ENCODE measurements at regions not wholly inside any gene's neighbourhood (a gene's known extent, or its start where the extent isn't known, plus 50 kb on each side); places are given as distances from the start of the nearest gene placed in this dataset.
"Not testable (repeated sequence)": the region's sequence is repeated elsewhere in the genome, so short reads cannot be mapped to it uniquely, and the experiment has no call there.

GRCh38 chr9:89684218-89684617, 79.4 kb downstream of the GADD45G start:
- Histone ChIP-seq H3K4me3 (ENCODE audit: low read depth, low read length) (no peak overlapping the region), H3K27me3 (ENCODE audit: control insufficient read depth, insufficient read depth, low read length) (no peaks in the 10 kb centered on the region; the same call in 1 of the 2 replicates), H3K36me3 (ENCODE audit: control insufficient read depth, insufficient read depth, low read length) (no peaks in the 10 kb centered on the region), H3K27ac (ENCODE audit: low read depth, low read length) (no peak overlapping the region), H3K9me3 (ENCODE audit: control insufficient read depth, insufficient read depth, low read depth, low read length) (peaks cover 13% of the 10 kb centered on the region), H3K4me1 (ENCODE audit: control insufficient read depth, insufficient read depth, low read length) (peaks cover 30% of the 10 kb centered on the region), H3K9ac (ENCODE audit: low read length) (no peak overlapping the region)

DNA sequence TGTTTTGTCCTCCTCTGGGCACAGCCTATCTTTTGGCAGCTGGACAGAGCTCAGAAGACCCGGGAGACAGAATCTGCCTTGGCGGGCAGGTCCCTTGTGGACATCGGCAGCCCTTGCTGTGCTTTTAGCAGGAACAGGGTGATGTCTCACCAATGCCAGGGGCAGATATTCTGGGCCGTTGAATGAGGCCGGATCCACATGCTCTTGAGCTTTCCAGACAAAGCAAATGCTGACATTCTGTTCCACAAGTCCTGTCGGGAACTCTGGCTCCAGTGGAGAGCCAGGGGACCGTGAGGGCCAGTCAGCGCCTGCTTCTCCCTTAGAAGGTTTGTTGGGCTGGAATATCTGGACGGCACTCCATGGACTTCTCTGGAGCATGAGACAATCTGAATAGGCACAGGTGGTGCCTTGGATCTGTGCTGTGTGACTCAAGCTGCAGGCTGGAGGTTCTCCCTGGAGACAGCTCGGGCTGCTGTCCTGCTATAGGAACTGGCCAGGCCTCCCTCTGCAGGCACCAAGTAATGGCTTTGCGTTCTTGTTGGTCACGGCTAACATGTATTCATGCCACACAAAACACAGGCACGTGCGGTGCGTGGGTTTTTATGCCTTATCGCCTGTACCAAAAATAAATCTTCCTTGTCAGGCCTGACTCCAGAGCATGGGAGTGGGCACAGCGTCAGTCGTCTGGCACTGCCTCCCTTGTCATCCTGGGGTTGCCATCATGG, 80.3 kb downstream of the GADD45G start:
- Histone ChIP-seq H3K27ac (ENCODE audit: low read depth, low read length) (no peak overlapping the region), H3K4me3 (ENCODE audit: low read depth, low read length) (no peak overlapping the region), H3K27me3 (ENCODE audit: control insufficient read depth, insufficient read depth, low read length) (no peaks in the 10 kb centered on the region; the same call in 1 of the 2 replicates), H3K9me3 (ENCODE audit: control insufficient read depth, insufficient read depth, low read depth, low read length) (peaks cover 13% of the 10 kb centered on the region), H3K9ac (ENCODE audit: low read length) (no peak overlapping the region), H3K4me1 (ENCODE audit: control insufficient read depth, insufficient read depth, low read length) (peaks cover 23% of the 10 kb centered on the region), H3K36me3 (ENCODE audit: control insufficient read depth, insufficient read depth, low read length) (no peaks in the 10 kb centered on the region)

DNA sequence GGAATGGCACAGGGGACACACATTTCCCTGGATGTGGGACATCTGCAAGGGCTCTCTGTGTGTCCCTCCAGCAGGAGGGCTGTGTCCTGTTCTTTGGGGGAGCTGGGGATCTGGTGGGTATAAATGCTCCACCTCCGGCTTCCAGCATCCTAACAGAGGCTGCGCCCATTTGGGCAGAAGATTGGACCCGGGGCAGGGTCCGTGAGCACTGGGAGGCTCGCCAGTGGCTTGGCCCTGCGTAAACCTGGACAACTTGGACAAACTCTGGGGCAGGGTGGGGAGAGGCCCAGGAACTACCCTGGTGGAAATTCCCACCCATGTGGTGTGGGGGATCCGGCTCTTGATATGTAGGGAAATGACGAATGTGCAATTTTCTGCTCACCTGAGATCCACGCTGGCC, 80.9 kb downstream of the GADD45G start:
- H3K36me3 ChIP-seq (ENCODE audit: control insufficient read depth, insufficient read depth, low read length), result no peaks in the 10 kb centered on the region
- no peak overlapping the region for H3K27ac ChIP-seq (ENCODE audit: low read depth, low read length)
- no peaks in the 10 kb centered on the region; the same call in 1 of the 2 replicates for H3K27me3 ChIP-seq (ENCODE audit: control insufficient read depth, insufficient read depth, low read length)
- no peak overlapping the region for H3K9ac ChIP-seq (ENCODE audit: low read length)
- peaks cover 23% of the 10 kb centered on the region for H3K4me1 ChIP-seq (ENCODE audit: control insufficient read depth, insufficient read depth, low read length)
- peaks cover 8% of the 10 kb centered on the region for H3K9me3 ChIP-seq (ENCODE audit: control insufficient read depth, insufficient read depth, low read depth, low read length)
- no peak overlapping the region for H3K4me3 ChIP-seq (ENCODE audit: low read depth, low read length)

GRCh38 chr9:89686126-89686525, 81.3 kb downstream of the GADD45G start:
- Histone ChIP-seq H3K9me3 (ENCODE audit: control insufficient read depth, insufficient read depth, low read depth, low read length) (peaks cover 6% of the 10 kb centered on the region; the same call in 1 of the 2 replicates), H3K36me3 (ENCODE audit: control insufficient read depth, insufficient read depth, low read length) (no peaks in the 10 kb centered on the region), H3K27ac (ENCODE audit: low read depth, low read length) (no peak overlapping the region), H3K4me3 (ENCODE audit: low read depth, low read length) (no peak overlapping the region), H3K27me3 (ENCODE audit: control insufficient read depth, insufficient read depth, low read length) (no peaks in the 10 kb centered on the region; the same call in 1 of the 2 replicates), H3K9ac (ENCODE audit: low read length) (no peak overlapping the region), H3K4me1 (ENCODE audit: control insufficient read depth, insufficient read depth, low read length) (peaks cover 23% of the 10 kb centered on the region)

- Histone ChIP-seq H3K9ac (ENCODE audit: low read length) (no peak overlapping the region), H3K27ac (ENCODE audit: low read depth, low read length) (no peak overlapping the region), H3K36me3 (ENCODE audit: control insufficient read depth, insufficient read depth, low read length) (no peaks in the 10 kb centered on the region), H3K4me1 (ENCODE audit: control insufficient read depth, insufficient read depth, low read length) (peaks cover 23% of the 10 kb centered on the region), H3K27me3 (ENCODE audit: control insufficient read depth, insufficient read depth, low read length) (no peaks in the 10 kb centered on the region; the same call in 1 of the 2 replicates), H3K9me3 (ENCODE audit: control insufficient read depth, insufficient read depth, low read depth, low read length) (peaks cover 6% of the 10 kb centered on the region; the same call in 1 of the 2 replicates), H3K4me3 (ENCODE audit: low read depth, low read length) (no peak overlapping the region)
These were observed 81.8 kb downstream of the GADD45G start for GRCh38 chr9:89686621-89687020.

- Histone ChIP-seq H3K9me3 (ENCODE audit: control insufficient read depth, insufficient read depth, low read depth, low read length) (peaks cover 6% of the 10 kb centered on the region; the same call in 1 of the 2 replicates), H3K4me3 (ENCODE audit: low read depth, low read length) (no peak overlapping the region), H3K4me1 (ENCODE audit: control insufficient read depth, insufficient read depth, low read length) (peaks cover 27% of the 10 kb centered on the region), H3K27me3 (ENCODE audit: control insufficient read depth, insufficient read depth, low read length) (no peaks in the 10 kb centered on the region; the same call in 1 of the 2 replicates), H3K36me3 (ENCODE audit: control insufficient read depth, insufficient read depth, low read length) (no peaks in the 10 kb centered on the region), H3K9ac (ENCODE audit: low read length) (no peak overlapping the region), H3K27ac (ENCODE audit: low read depth, low read length) (no peak overlapping the region)
These were observed 82.4 kb downstream of the GADD45G start for GRCh38 chr9:89687188-89687587.

DNA sequence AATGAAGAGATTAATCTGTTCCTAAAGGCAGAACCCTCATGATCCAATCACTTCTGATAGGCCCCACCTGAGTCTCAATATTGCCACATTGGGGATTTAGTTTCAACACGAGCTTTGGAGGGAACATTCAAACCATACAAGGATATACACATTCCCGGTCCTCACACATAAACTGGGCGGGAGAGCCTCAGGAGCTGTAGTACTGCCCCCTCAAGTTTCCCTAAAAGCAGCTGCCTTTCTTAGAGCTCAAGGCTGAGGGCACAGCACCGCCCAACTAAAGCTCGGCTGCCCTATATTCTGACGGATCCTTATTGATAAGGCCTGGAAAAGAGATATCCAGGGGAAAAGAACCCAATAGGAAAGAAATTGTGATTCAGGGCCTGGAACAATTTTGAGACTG, 83.0 kb downstream of the GADD45G start:
- no peak overlapping the region for H3K4me3 ChIP-seq (ENCODE audit: low read depth, low read length)
- peaks cover 6% of the 10 kb centered on the region; the same call in 1 of the 2 replicates for H3K9me3 ChIP-seq (ENCODE audit: control insufficient read depth, insufficient read depth, low read depth, low read length)
- peaks cover 27% of the 10 kb centered on the region for H3K4me1 ChIP-seq (ENCODE audit: control insufficient read depth, insufficient read depth, low read length)
- no peak overlapping the region for H3K9ac ChIP-seq (ENCODE audit: low read length)
- no peak overlapping the region for H3K27ac ChIP-seq (ENCODE audit: low read depth, low read length)
- no peaks in the 10 kb centered on the region; the same call in 1 of the 2 replicates for H3K27me3 ChIP-seq (ENCODE audit: control insufficient read depth, insufficient read depth, low read length)
- H3K36me3 ChIP-seq (ENCODE audit: control insufficient read depth, insufficient read depth, low read length), result no peaks in the 10 kb centered on the region

GRCh38 chr9:89689321-89689720, 84.5 kb downstream of the GADD45G start:
- not testable (repeated sequence) for H3K9me3 ChIP-seq (ENCODE audit: control insufficient read depth, insufficient read depth, low read depth, low read length); H3K4me3 ChIP-seq (ENCODE audit: low read depth, low read length); H3K36me3 ChIP-seq (ENCODE audit: control insufficient read depth, insufficient read depth, low read length); H3K27ac ChIP-seq (ENCODE audit: low read depth, low read length); H3K27me3 ChIP-seq (ENCODE audit: control insufficient read depth, insufficient read depth, low read length); H3K9ac ChIP-seq (ENCODE audit: low read length)
- peaks cover 27% of the 10 kb centered on the region for H3K4me1 ChIP-seq (ENCODE audit: control insufficient read depth, insufficient read depth, low read length)

DNA sequence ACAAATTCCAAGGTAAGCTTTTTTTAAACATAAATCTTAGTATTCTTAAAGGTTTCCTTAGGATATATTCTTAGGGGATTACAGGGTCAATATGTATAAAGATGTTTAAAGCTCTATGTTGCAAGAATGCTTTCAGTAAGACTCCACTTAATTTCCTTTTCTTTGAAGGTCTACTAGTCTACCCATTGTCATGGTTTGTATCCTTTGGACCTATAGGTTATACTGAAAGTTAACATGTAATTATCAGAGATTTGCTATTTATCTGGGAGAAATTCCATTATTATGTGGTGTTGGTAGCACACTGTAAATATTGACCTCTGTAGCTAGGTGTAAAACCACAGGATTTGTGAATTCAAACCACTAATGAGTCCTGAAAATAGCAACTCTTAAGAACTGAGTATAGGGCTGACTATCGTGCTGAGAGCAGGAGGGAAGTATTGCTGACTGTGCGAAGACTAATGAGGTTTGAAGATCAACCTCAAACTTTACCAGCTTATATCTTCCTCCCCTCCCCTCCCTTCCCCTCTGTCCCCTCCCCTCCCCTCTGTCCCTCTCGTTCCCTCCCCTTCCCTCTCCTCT, 85.6 kb downstream of the GADD45G start:
- Histone ChIP-seq H3K9ac (ENCODE audit: low read length) (no peak overlapping the region), H3K4me3 (ENCODE audit: low read depth, low read length) (no peak overlapping the region), H3K27ac (ENCODE audit: low read depth, low read length) (no peak overlapping the region), H3K9me3 (ENCODE audit: control insufficient read depth, insufficient read depth, low read depth, low read length) (no peaks in the 10 kb centered on the region), H3K36me3 (ENCODE audit: control insufficient read depth, insufficient read depth, low read length) (no peaks in the 10 kb centered on the region), H3K27me3 (ENCODE audit: control insufficient read depth, insufficient read depth, low read length) (no peaks in the 10 kb centered on the region), H3K4me1 (ENCODE audit: control insufficient read depth, insufficient read depth, low read length) (peaks cover 36% of the 10 kb centered on the region)

DNA sequence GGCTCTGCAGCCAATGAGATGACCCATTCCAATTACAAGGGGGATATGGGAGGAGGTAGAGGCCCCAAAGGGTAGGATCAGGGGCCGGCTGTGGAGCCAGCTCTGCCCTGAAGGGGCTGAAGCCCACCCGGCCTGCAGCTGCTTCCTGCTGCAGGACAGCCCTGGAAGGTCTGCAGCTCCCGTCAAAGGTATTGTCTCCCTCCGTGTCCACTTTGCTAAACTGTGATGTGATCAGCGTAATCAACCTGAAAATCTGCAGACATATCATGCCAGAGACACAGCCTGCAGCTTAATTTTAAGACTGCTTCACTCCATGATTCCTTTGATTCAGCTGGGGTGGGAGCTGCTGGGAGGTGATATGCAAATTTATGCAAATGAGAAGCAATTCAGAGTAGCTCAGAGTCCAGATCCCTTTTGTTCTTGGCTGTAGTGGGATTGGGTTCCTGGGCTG, 90.7 kb downstream of the GADD45G start:
- no peak overlapping the region for H3K27ac ChIP-seq (ENCODE audit: low read depth, low read length)
- peaks cover 21% of the 10 kb centered on the region for H3K4me1 ChIP-seq (ENCODE audit: control insufficient read depth, insufficient read depth, low read length)
- no peaks in the 10 kb centered on the region for H3K27me3 ChIP-seq (ENCODE audit: control insufficient read depth, insufficient read depth, low read length)
- no peak overlapping the region for H3K4me3 ChIP-seq (ENCODE audit: low read depth, low read length)
- H3K9me3 ChIP-seq (ENCODE audit: control insufficient read depth, insufficient read depth, low read depth, low read length), result no peaks in the 10 kb centered on the region
- H3K36me3 ChIP-seq (ENCODE audit: control insufficient read depth, insufficient read depth, low read length), result no peaks in the 10 kb centered on the region
- peak overlapping the region; percentile 53 for H3K9ac ChIP-seq (ENCODE audit: low read length)

GRCh38 chr9:89695979-89696378, 91.2 kb downstream of the GADD45G start:
- H3K4me3 ChIP-seq (ENCODE audit: low read depth, low read length); H3K27me3 ChIP-seq (ENCODE audit: control insufficient read depth, insufficient read depth, low read length); H3K36me3 ChIP-seq (ENCODE audit: control insufficient read depth, insufficient read depth, low read length); H3K9ac ChIP-seq (ENCODE audit: low read length); H3K9me3 ChIP-seq (ENCODE audit: control insufficient read depth, insufficient read depth, low read depth, low read length); H3K27ac ChIP-seq (ENCODE audit: low read depth, low read length): not testable (repeated sequence)
- H3K4me1 ChIP-seq (ENCODE audit: control insufficient read depth, insufficient read depth, low read length), result peaks cover 25% of the 10 kb centered on the region

Measured in HUES6 (cell line).